HG03045 (cell line): ENCODE measurements at regions not wholly inside any gene's neighbourhood (a gene's known extent, or its start where the extent isn't known, plus 50 kb on each side); places are given as distances from the start of the nearest gene placed in this dataset.

ENCODE experiments used
- ATAC-seq: cut with Tn5 transposase; IDR thresholded peaks from one replicate; pipeline ENCODE4 v1.9.1; 2021; ENCODE audit warnings: mild to moderate bottlenecking, moderate library complexity; ENCODE audit not compliant: unreplicated experiment

DNA sequence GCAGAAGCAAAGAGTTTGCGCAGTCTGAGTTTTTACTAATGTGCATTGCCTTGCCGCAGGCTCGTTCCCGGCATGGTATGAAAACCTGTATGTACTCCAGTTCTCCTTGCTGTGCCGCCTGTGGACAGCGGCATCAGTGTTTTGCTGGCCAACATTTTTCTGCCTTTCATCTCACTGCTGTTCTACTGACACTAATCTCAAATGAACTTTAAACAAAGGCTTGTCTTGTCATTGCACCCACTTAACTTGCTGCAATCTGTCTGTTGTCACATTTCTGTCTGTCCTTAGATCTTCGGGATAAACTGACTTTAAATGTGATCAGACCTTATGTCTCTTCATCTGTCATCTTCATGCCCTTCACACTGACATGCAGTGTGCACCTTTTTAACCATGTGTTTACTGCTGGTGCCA, 71.7 kb upstream of the ZNRF2 start:
- ATAC-seq, result no peak

DNA sequence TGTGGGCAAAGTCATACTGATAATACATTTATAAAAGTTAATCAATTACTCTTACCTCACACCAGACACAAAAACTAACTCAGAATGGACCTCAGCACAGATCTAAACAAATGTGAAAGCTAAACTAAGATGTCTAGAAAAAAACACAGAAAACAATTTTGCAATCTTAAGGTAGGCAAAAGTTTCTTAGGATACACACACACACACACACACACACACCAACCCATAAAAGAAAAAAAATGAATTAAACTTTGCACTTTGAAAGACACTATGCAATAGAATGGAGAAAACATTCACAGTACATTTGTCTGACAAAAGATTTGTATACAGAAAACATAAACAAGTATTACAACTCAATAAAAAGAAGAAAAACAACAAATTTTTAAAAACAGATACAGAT, 70.8 kb upstream of the ZNRF2 start:
- no peak for ATAC-seq

DNA sequence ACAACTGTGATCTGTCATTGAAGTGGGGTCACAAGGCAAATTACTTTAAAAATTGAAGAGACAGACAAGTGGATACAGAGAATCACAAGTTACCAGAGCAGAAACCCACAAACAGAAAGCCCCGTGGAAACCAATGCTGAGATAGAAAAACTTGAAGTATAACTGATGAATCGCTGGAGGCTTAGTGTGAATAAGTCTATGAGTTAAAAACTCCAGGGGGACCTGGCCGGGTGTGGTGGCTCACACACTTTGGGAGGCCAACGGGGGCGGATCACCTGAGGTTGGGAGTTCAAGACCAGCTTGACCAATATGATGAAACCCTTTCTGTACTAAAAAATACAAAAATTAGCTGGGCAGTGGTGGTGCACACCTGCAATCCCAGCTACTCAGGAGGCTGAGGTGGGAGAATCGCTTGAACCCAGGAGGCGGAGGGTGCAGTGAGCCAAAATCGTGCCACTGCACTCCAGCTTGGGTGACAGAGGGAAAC, 69.7 kb upstream of the ZNRF2 start:
- no peak for ATAC-seq

DNA sequence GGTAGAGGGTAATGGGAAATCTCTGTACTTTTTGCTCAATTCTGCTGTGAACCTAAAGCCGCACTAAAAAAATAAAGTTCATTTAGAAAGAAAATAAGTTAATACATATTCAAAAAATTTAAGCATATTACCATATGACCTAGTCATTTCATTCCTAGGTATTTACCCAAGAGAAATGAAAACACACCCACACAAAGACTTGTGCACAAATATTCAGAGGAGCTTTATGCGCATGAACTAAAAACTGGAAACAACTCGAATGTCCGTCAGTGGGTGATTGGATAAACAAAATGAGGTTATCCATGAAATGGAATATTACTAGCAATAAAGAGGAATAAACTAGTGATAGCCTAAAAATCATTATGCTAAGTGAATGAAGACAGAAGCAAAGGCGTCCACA, 62.6 kb upstream of the ZNRF2 start:
- ATAC-seq, result no peak

- no peak for ATAC-seq
Measured at GRCh38 chr7:30222515-30223215, 61.7 kb upstream of the ZNRF2 start.

DNA sequence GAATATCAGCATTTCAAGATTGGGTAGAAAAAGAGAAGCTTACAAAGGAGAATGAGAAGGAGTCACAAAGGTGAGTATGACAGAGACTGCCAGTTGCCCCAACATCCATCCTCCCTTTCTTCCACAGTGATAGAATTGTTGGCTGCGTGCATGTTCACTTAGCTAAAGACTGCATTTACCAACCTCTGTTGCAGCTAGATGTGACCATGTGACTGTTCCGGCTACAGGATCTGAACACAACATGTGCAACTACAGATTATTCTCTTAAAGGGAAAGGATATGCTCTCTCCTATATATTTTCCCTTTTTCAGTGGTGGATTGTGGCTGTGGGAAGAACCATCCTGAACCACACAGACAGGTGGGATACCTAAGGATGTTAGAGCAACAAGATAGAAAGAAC, 60.5 kb upstream of the ZNRF2 start:
- ATAC-seq, result no peak

GRCh38 chr7:30224511-30225062, 59.8 kb upstream of the ZNRF2 start:
- peak; percentile 55 for ATAC-seq

DNA sequence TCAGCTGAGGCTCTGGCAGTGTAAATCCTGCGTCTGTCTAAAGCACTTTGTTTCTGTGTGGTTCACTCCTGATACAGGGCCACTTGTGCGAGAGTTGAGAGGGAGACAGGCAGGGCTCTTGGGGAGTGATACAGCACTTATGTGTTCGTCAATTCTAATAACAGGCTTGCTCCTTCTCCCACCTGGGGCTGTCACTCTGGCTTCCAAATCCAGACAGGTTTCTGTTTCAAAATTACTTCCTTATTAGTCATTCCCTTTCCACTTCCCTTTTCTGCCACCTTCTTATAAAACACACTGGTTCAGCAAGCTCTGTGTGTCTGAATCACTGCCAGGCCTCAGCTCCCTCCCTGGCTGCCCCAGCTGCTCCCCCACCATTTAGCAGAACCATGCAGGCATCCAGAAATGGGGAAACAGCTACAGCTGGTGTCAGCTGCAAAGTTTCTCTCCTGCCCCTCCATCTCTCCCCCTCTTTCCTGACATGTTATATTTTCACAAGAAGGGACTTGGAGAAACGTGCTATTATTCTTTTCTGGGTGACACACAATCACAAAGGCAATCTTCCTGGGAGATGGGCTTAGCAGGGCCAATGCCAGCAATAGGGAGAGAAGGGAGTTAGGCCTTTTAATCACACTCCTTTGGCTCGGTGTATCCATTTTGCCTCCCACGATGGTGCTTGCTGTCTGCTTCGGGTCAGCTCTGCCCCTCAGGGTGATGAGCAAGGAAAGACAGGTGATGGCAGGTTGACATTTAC, 58.4 kb upstream of the ZNRF2 start:
- peak; percentile 81 for ATAC-seq

DNA sequence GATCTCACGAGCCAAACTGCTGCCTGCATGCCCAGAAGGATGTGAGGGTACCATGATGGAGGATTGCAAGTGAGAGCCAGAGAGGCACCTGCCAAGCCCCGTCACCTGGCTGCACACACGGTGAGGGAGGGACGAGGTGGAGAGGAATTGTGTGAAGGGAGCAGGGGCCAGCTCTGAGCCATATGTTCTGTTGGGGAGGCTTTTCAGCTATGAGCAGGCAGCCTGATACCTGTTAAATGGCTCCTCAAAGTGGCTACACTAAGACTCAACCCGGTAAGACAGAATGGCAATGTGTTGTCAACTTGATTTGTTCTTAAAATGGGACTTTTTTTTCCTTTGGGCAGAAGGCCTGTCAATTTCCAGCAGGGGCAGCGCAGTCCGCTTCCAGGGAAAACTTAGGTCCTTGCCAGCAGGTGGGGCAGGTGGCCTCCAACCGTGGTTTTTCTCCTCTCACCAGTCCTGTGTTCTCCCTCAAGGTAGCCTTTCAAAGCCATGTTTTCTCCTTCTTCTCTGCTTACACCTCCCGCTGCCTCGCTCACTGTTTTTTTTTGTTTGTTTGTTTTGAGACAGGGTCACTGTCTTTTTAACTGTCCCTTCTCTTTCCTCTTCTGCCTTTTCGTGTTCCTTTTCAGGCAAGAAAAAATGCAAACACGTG, 57.7 kb upstream of the ZNRF2 start:
- no peak for ATAC-seq

DNA sequence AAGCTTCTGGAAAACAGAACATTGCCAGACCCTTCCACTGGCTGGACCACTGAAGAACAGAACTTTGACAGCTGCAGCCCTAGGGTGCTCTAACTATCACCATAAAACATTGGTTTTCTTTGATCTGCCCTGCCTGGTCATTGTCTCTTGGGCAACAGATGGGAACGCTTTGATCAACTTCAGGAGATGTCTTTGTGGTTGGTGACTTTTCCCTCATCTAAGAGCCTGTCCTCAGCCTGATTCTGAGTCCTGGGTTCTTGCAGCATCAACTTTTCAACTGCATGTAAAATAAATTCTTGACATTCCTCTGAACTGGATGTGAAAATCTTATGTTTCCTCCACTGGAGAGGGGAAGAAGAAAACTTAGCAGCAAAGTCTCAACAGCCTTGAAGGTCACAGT, 53.1 kb upstream of the ZNRF2 start:
- no peak for ATAC-seq

- ATAC-seq, result no peak
Measured at GRCh38 chr7:30232391-30232790, 52.0 kb upstream of the ZNRF2 start.
